GM18505 (cell line): ENCODE measurements at regions not wholly inside any gene's neighbourhood (a gene's known extent, or its start where the extent isn't known, plus 50 kb on each side); places are given as distances from the start of the nearest gene placed in this dataset.

Experiments
- ATAC-seq: cut with Tn5 transposase; IDR thresholded peaks from one replicate; pipeline ENCODE4 v1.9.1; 2021; ENCODE audit not compliant: unreplicated experiment
- POLR2A ChIP-seq: IDR thresholded peaks from 4 replicates; pipeline ENCODE4 v1.6.1; 2011; ENCODE audit warnings: borderline replicate concordance; ENCODE audit not compliant: insufficient read depth, insufficient read length; ENCODE audit errors: extremely low read depth

DNA sequence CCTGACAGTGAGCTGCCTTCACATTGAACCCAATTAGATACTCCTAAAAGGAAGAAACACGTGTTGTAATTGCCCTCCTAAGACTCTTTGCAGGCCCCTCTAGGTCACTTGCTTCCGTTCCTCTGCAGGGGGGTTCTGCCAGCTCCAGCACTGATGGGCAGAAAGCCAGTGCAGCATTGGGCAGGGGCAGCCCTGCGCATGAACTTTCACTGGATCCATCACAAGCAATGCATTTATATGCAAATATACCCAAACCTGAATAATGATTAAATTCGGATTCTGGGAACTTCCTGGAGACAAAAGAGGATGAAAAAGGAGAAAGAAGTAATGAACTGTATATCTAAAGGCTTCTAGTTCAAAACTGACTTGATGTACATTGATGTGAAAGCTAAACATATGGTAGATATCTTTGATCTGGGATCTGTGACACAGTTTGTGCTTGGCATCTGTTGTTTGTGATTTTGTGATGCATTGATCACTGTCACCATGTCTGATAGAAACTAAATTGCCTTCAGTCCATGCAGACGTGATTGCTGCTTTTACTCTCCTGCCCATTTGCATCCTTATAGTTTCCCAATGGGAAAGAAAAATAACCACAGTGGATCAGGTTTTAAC is 313.4 kb downstream of the DEPDC1B start:
- ATAC-seq = no peak
- no peak for TF ChIP-seq POLR2A

DNA sequence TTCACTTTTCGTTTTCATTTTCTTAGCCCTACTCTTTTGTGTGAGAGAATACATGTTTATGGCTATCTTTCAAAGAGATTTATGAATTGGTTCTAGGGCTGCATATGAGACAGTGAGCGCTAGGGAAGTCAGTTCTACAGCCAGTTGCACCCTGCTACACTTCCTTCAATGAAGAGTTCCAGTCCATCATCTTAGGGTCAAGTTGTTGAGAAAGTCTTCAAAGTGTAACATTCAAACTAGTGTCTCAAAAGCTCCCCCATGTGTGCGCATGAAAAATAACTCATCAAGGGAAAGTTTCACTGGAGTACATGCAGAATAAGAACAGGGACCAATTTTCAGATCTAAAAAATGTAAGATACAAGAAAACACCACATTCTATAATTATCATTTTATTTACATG is 317.2 kb downstream of the DEPDC1B start:
- ATAC-seq = peak; percentile 65
- no peak for TF ChIP-seq POLR2A

DNA sequence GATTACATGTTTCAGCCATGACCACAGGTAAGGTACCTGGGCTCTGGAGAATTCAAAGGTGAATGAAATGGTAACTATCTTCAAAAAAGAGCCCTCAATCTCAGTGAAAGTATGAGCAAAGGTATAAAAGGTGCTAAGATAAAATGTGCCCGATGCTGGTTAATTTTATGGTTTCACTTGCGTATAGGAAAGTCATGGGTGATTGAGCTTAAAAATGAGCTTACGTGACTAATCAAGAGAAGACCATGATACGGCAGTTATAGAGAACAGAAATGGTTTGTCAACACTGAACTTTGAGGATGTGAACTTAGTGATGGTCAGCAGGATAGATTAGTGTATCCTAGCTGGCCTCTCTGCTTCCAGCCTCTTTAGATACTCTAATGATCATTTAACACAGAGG is 320.1 kb downstream of the DEPDC1B start:
- ATAC-seq = no peak
- no peak for TF ChIP-seq POLR2A

DNA sequence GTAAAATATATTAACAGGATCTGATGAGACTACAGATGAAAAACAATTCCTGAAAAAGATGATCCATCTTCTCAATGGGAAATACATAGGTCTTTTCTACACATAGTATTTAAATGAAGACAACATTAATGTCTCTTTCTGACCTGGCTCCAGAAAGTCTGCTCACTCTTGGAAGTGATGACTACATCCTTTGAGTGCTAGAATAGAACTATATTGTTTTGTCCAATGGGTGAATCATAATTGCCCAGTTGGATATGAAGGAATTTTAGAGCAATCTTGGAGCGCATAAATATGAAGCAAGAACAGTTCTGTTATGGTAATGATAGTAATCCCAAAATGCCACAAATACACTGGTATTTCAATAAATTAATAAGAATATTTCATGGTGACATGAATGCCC is 322.1 kb downstream of the DEPDC1B start:
- ATAC-seq = no peak

DNA sequence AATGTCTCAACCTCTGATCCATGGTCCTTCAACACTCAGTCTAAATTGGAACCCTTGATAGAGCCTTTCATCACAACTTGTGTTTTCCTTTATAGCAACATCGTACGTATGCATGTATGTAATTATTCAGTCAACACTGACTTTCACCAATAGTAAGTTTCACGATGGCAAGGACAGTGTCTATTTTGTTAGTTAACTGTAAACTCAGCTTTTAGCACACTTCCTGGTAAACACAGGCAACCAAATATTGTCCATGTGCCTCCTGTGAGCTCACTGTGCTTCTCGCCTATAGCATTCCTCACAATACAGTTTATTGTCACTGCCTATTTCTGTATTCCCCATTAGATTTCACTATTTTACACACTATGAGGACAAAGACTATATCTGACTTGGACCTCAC is 323.1 kb downstream of the DEPDC1B start:
- ATAC-seq = no peak
- no peak for TF ChIP-seq POLR2A

More for the DNA sequence above, 322.1 kb downstream of the DEPDC1B start:
- no peak for TF ChIP-seq POLR2A

DNA sequence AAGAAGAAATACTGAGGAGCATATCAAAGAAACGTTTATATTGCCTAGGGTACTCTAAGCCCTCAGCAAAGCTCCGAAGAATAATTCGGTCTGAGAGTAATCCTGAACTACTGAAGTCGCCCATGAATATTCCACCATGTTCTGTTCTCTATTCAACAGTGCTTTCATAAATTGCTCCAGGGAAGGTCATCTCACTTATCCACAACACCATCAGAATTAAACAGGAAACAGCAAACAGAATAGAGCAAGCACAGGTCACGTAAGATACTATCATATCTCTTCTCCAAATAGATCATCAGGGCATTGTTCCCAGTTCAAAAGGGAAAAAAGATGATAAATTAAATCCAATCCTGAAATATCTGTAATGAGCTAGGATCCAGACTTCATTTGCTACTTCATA is 325.6 kb downstream of the DEPDC1B start:
- ATAC-seq = no peak
- no peak for TF ChIP-seq POLR2A

DNA sequence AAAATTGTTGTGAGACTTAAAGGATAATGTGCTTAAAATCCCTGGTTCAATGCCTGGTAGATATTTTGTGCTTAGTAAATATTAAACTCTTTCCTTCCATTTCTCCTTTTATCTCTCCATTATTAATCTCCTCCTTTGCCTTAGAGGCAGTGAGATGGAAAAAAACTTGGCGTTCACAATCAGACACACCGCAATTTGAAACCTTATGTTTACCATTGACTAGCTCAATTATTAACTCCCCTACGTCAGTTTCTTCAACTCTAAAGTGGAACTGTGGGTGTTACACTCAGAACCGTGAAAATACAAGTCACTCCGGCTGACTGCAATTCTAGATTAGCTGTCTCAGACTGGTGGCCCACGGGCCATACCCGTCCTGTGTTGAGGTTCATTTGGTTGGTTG is 327.2 kb downstream of the DEPDC1B start:
- TF ChIP-seq POLR2A = no peak
- no peak for ATAC-seq

DNA sequence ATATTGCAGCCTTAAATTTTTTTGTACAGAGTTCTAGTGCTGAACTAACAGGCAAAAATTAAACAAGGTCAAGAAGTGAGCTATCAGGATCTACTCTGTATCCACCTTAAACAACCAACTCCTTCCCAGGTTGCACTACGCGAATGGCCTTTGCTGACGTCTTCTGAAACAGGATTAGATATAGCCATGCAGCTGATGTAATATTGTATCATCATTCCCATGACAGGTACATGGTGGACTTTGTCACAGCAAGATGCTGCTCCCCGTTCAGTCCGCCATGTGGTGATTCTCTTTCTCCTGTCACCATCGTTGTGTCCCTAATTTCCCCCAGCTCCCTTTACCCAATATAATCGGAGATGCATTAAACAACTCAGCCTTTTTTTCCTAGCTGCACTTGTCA is 328.9 kb downstream of the DEPDC1B start:
- no peak for ATAC-seq
- TF ChIP-seq POLR2A = no peak

DNA sequence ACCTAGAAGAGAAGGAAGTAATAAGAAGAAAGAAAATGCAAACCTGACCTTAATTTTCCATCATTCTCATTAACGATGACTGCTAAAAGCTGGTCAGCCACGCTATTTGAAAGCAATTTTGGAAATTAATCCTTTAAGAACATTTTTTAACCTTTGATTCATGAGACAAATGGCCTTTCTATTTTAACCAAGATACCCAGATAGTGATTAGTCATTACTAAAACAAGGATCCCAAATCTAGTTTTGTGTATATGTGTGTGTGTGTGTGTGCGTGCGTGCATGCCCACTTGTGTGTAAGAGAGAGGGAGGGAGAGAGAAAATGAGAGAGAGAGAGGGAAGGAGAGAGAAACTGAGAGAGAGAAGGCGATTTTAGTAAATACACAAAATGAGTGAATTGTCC is 329.5 kb downstream of the DEPDC1B start:
- TF ChIP-seq POLR2A = no peak
- no peak for ATAC-seq

DNA sequence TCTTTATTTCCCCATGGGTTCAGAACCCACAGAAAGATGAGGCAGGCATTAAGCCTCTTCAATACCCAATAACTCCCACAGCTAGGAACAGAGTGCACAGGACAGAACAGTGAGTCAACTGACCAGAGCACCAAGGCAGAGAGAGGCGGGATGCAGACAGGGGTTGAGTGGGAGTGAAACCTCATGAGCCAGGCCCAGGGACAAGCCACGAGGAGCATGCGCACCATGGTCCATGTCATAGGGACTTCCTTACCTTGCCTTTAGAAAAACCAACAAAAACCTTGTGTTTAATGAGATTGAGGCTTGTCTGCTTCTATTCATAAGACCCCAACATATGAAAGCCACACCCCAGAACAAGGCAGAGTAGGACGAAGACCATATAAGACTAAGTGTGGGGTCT is 330.6 kb downstream of the DEPDC1B start:
- no peak for TF ChIP-seq POLR2A
- ATAC-seq = no peak

DNA sequence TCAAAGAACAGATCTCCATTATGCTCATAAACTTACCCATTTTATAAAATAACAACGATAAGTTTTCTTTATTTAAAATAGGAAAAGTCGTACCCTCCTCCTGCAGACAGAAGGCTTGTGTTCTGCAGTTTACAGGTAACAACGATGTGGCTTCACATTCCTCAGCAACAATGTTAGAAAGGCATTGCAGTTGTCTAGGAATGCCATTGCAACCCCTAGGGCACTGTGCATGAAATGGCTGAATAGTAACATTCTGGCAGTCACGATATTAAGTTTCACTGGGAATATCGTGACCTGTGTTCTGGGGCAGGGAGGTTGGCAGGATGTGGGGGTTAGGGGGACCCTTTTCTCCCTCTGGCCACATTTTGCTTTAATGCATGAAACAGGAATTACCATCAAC is 331.9 kb downstream of the DEPDC1B start:
- ATAC-seq = no peak
- no peak for TF ChIP-seq POLR2A

DNA sequence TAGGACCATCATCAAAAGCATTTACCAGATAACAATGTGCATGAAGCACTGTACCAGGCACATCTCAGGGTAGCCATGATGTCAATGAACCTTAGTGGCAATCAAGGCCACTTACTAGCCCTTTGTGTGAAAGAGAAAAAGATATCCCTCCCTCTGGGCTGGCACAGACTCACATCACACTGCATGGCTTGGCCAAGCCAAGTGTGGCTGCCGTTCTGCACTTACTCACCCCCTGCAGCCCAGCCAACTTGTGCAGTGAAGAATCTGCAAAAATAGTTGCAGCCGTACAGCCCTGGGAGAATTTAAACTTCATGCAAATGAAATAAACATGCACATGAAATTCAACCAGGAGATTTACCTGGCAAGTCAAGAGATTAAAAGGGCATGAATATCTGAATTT is 333.5 kb downstream of the DEPDC1B start:
- no peak for TF ChIP-seq POLR2A
- no peak for ATAC-seq

DNA sequence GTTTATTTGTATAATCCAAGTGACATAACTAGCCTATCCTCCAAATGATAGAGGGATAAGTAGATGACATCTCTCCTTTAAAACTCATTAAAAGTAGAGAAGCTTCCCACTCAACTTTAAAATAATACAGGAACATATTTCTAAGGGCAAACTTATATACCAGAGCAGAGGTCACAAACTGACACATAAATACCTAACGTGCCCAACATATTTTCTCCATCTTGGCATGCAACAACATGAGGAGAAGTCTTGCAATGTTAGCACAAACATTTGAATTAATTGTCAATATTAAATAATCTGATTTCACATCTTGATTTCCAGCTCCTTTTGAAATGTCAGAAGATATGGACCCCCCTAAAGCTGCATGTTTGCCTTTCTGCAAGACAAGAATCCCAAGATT is 335.0 kb downstream of the DEPDC1B start:
- TF ChIP-seq POLR2A = no peak
- no peak for ATAC-seq

DNA sequence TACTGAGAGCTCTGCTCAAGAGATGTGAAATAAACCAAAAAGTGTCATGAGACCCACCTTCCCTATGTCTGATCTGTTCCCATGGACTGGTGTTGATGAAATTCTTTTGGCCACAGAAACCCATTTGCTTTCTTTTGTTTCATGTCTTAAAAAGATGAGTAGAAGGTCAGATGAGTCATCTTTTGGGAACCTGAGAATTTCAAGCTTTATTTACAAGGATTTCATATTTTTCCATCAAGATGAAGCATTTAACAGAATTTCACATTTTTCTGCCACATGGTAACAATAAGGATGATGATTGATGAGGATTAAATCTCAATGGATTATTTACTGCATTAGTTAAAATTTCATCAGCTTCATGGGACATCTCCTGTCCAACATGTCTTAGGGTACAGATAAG is 337.8 kb downstream of the DEPDC1B start:
- no peak for ATAC-seq
- TF ChIP-seq POLR2A = no peak

DNA sequence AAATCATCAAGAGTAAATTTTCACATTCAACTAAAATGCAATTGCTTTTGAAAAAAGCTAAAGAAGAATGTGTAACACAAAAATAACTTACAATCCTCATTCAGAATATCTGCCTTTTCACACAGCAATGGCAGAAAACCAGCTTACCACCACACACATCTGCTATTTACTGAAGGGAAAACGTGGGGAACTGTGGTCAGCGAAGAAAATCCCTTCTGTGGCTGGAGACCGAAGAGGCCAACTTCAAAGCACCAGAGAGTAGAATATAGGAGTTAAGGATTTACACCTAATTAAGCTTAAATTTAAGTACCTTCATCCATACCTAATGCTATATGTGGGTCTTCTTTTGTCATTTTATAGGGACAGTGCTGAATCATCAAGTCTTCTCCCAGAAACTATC is 339.6 kb downstream of the DEPDC1B start:
- no peak for ATAC-seq
- TF ChIP-seq POLR2A = no peak
